BJ (cell line): ENCODE measurements at regions not wholly inside any gene's neighbourhood (a gene's known extent, or its start where the extent isn't known, plus 50 kb on each side); places are given as distances from the start of the nearest gene placed in this dataset.

Experiments used
- CTCF ChIA-PET: fragments of 350-600 bp; formaldehyde crosslinking; extraction: SDS; loops from one replicate; lab custom pipeline; 2021; ENCODE audit warnings: antibody characterized with exemption, inconsistent platforms; lab: Yijun Ruan, JAX
- POLR2A ChIA-PET: fragments of 300-600 bp; sonication (Branson Sonifier 250); formaldehyde crosslinking; extraction: SDS; loops from one replicate; lab custom pipeline; 2021; ENCODE audit warnings: antibody characterized with exemption; lab: Charles Lee
- DNase-seq: peaks from one replicate; pipeline ENCODE4 v3.0.0-alpha.2; 2011; ENCODE audit warnings: low read depth
- H3K27me3 ChIP-seq: 2 replicates; pipeline ENCODE4 v1.6.0; 2011; ENCODE audit warnings: low read length; ENCODE audit not compliant: control insufficient read depth, insufficient read depth
- H3K36me3 ChIP-seq: 2 replicates; pipeline ENCODE4 v1.5.1; 2011; ENCODE audit warnings: low read length; ENCODE audit not compliant: control insufficient read depth, insufficient read depth
- H3K4me3 ChIP-seq: 2 replicates; pipeline ENCODE4 v1.5.1; 2011; ENCODE audit warnings: low read depth, mild to moderate bottlenecking, control low read depth, low read length
- TF ChIP-seq, protein P1 (sequence below): IDR thresholded peaks from 2 replicates; pipeline ENCODE4 v1.5.1; 2011; ENCODE audit warnings: low read depth, mild to moderate bottlenecking, control low read depth, inconsistent platforms, low read length, moderate library complexity; ENCODE audit not compliant: insufficient read depth

DNA sequence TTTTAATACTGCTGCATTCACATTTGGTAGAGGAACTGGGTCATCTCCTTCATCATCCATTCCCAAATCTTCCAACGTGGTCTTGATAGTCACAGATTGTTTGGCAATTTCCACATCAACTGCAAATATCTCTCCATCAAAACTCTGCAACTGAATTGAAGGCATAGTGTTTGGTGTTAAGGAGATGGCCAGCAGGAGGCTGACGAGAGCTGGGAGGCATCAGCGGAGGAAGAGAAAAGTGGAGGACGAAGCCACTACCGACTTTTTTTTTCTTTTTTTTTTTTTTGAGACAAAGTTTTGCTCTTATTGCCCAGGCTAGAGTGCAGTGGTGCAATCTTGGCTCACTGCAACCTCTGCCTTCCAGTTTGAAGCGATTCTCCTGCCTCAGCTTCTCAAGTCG, 205.0 kb upstream of the KCTD7 start:
- ChIA-PET POLR2A (no interaction called here), CTCF (no interaction called here)
- TF ChIP-seq, protein P1, sequence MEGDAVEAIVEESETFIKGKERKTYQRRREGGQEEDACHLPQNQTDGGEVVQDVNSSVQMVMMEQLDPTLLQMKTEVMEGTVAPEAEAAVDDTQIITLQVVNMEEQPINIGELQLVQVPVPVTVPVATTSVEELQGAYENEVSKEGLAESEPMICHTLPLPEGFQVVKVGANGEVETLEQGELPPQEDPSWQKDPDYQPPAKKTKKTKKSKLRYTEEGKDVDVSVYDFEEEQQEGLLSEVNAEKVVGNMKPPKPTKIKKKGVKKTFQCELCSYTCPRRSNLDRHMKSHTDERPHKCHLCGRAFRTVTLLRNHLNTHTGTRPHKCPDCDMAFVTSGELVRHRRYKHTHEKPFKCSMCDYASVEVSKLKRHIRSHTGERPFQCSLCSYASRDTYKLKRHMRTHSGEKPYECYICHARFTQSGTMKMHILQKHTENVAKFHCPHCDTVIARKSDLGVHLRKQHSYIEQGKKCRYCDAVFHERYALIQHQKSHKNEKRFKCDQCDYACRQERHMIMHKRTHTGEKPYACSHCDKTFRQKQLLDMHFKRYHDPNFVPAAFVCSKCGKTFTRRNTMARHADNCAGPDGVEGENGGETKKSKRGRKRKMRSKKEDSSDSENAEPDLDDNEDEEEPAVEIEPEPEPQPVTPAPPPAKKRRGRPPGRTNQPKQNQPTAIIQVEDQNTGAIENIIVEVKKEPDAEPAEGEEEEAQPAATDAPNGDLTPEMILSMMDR: no peak
- no peaks in the 10 kb centered on the region for H3K27me3 ChIP-seq
- no peak overlapping the region for H3K4me3 ChIP-seq
- DNase-seq: no peak
- no peaks in the 10 kb centered on the region for H3K36me3 ChIP-seq

DNA sequence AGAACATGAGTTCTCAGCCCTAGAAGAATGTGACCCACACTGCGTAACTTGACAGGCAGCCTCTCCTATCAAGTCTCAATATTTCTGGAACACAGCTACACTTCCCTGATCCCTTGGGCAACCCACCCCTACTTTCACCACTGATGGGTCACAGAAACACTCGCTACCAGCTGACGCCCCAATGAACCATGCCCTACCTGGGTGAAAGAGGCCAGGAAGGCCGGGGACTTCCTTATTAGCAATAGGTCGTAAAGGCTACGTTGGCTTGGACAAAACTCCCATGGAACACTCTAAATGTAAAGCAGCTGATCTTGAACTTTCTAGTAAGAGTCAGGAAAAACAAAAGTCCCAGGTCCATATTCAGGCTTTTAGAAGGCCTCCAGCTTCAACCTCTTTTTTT, 202.3 kb upstream of the KCTD7 start:
- CTCF ChIA-PET: interaction anchor here (0.9 kb wide), 1 partner anchor 57 kb away, joined by 3 read pairs; no protein-coding TSS in a partner anchor
- POLR2A ChIA-PET: no interaction called here
- H3K27me3 ChIP-seq: no peaks in the 10 kb centered on the region
- H3K4me3 ChIP-seq: no peak overlapping the region
- TF ChIP-seq, protein P1: no peak
- no peaks in the 10 kb centered on the region for H3K36me3 ChIP-seq
- no peak for DNase-seq

DNA sequence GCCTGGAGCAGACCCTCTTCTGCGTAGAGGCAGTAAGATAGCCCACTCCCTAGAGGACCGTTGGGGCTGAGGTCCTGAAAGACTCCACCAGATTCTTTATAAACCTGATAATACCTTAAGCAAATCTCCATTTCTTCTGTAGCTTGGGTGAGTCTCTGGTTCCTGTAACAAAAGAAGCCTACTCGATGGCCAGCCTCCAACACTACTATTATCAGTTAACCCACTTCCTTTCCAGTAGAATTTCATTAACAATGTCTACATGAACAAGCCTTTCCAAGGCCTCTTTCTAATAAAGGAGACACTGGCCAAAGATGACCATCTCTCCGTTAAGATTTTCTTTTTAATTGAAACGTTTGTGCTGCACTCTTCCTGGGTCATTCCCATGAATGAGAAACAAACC, 201.7 kb upstream of the KCTD7 start:
- Histone ChIP-seq H3K27me3 (no peaks in the 10 kb centered on the region), H3K4me3 (no peak overlapping the region), H3K36me3 (no peaks in the 10 kb centered on the region)
- no peak for DNase-seq
- TF ChIP-seq, protein P1: no peak
- POLR2A ChIA-PET: no interaction called here
- CTCF ChIA-PET: no interaction called here

DNA sequence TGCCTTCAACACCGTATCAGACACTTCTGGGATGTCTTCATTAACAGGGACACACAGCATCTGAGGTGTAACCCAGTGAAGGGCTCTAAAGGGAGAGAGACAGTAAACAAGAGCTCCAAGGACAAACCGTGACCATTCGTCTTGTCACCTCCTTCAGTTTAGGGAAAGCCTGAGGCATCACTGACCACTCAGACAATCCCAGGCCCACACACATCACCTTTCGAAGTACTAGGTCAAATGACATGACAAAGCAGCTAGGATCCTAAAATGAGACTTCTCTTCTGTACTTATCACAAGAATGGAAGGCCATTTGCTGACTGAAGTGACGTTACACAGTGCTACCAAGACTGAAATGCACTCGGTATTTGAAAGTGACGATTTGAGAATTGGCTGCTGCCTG, 200.7 kb upstream of the KCTD7 start:
- TF ChIP-seq, protein P1: no peak
- CTCF ChIA-PET: no interaction called here
- no peaks in the 10 kb centered on the region for H3K36me3 ChIP-seq
- POLR2A ChIA-PET: no interaction called here
- H3K27me3 ChIP-seq: no peaks in the 10 kb centered on the region
- no peak for DNase-seq
- H3K4me3 ChIP-seq: no peak overlapping the region

GRCh38 chr7:66429498-66430163, 199.1 kb upstream of the KCTD7 start:
- POLR2A ChIA-PET: no interaction called here
- CTCF ChIA-PET: interaction anchor here (1.1 kb wide), 1 partner anchor 16 kb away, joined by 3 read pairs; no protein-coding TSS in a partner anchor
- H3K36me3 ChIP-seq: no peaks in the 10 kb centered on the region
- H3K27me3 ChIP-seq: no peaks in the 10 kb centered on the region
- H3K4me3 ChIP-seq: no peak overlapping the region
- TF ChIP-seq, protein P1: no peak
- DNase-seq: no peak
